Keratinocyte (primary cell): ENCODE measurements at regions not wholly inside any gene's neighbourhood (a gene's known extent, or its start where the extent isn't known, plus 50 kb on each side); places are given as distances from the start of the nearest gene placed in this dataset.

Experiments used
- DNase-seq: peaks from one replicate; pipeline ENCODE4 v3.0.0-alpha.2; 2011; ENCODE audit warnings: low read depth, missing footprints, low spot score
- FAIRE-seq: peaks from 2 replicates; lab custom pipeline; 2011; peaks lifted over from hg19 to GRCh38; lab: Jason Lieb, UNC
- H2AFZ ChIP-seq: 2 replicates; pipeline ENCODE4 v1.6.0; 2012; ENCODE audit warnings: low read length, control low read depth, inconsistent platforms; ENCODE audit not compliant: control insufficient read depth
- H3K27ac ChIP-seq: 2 replicates; pipeline ENCODE4 v1.5.1; 2011; ENCODE audit warnings: low read length; ENCODE audit not compliant: control insufficient read depth, insufficient read depth
- H3K27me3 ChIP-seq: 3 replicates; pipeline ENCODE4 v1.6.0; 2011; ENCODE audit warnings: low read length; ENCODE audit not compliant: control insufficient read depth, insufficient read depth; ENCODE audit errors: extremely low read depth
- H3K36me3 ChIP-seq, 2 experiments: 2 replicates in 1 of 2; 3 replicates in 1 of 2; pipeline ENCODE4 v1.5.1; 2011; ENCODE audit warnings: low read length in 2 of 2, mild to moderate bottlenecking in 1 of 2; ENCODE audit not compliant: control insufficient read depth in 2 of 2, insufficient read depth in 2 of 2; ENCODE audit errors: extremely low read depth in 1 of 2
- H3K4me1 ChIP-seq: 3 replicates; pipeline ENCODE4 v1.5.1; 2011; ENCODE audit warnings: low read length; ENCODE audit not compliant: control insufficient read depth, insufficient read depth; ENCODE audit errors: extremely low read depth
- H3K4me2 ChIP-seq: 3 replicates; pipeline ENCODE4 v1.6.0; 2011; ENCODE audit warnings: low read depth, low read length; ENCODE audit not compliant: control insufficient read depth, insufficient read depth; ENCODE audit errors: extremely low read depth
- H3K4me3 ChIP-seq, 3 experiments: fragments of 200-600 bp in 1 of 3; sonication (generic) in 1 of 3; 2 replicates in 2 of 3; 3 replicates in 1 of 3; pipeline ENCODE4 v1.5.1; 2011 to 2016; ENCODE audit warnings: low read length in 3 of 3, mild to moderate bottlenecking in 3 of 3, control low read depth in 2 of 3, inconsistent platforms in 1 of 3, low read depth in 1 of 3, mixed read lengths in 1 of 3, mixed run types in 1 of 3, moderate library complexity in 1 of 3; ENCODE audit not compliant: control insufficient read depth in 2 of 3, insufficient read depth in 2 of 3; ENCODE audit errors: extremely low read depth in 1 of 3
- H3K79me2 ChIP-seq: 2 replicates; pipeline ENCODE4 v1.6.0; 2012; ENCODE audit warnings: low read length; ENCODE audit not compliant: control insufficient read depth, insufficient read depth
- H3K9ac ChIP-seq: 3 replicates; pipeline ENCODE4 v1.6.0; 2011; ENCODE audit warnings: low read length; ENCODE audit not compliant: control insufficient read depth, insufficient read depth; ENCODE audit errors: extremely low read depth
- H3K9me1 ChIP-seq: 3 replicates; pipeline ENCODE4 v1.6.0; 2011; ENCODE audit warnings: low read length; ENCODE audit not compliant: control insufficient read depth, insufficient read depth; ENCODE audit errors: extremely low read depth
- H3K9me3 ChIP-seq: 2 replicates; pipeline ENCODE4 v1.5.1; 2012; ENCODE audit warnings: low read depth, low read length; ENCODE audit not compliant: control insufficient read depth
- H4K20me1 ChIP-seq: 3 replicates; pipeline ENCODE4 v1.6.0; 2011; ENCODE audit warnings: low read length; ENCODE audit not compliant: control insufficient read depth, insufficient read depth; ENCODE audit errors: extremely low read depth
- CTCF ChIP-seq, 3 experiments: IDR thresholded peaks in 1 of 3; conservative IDR thresholded peaks in 1 of 3; optimal IDR thresholded peaks in 1 of 3; 2 replicates in 2 of 3; 3 replicates in 1 of 3; pipeline versions ENCODE3 to v1.5.1; 2011; ENCODE audit warnings: low read length in 3 of 3, mild to moderate bottlenecking in 3 of 3, moderate library complexity in 2 of 3, control low read depth in 1 of 3, inconsistent platforms in 1 of 3; ENCODE audit not compliant: insufficient read depth in 2 of 3; ENCODE audit errors: extremely low read depth in 1 of 3
- EZH2 ChIP-seq: IDR thresholded peaks from one replicate; pipeline ENCODE4 v1.6.1; 2012; ENCODE audit warnings: inconsistent platforms, mild to moderate bottlenecking, low read length, moderate library complexity
- dilution Hi-C: fragments of 300-500 bp; cut with MboI; formaldehyde crosslinking; loops from one replicate; pipeline ENCODE4 v1.7.0; 2020; ENCODE audit warnings: low sequenced_read_pairs; ENCODE audit not compliant: extremely low pct_ligation_motif_present

GRCh38 chr4:3368841-3369760 is 72.7 kb upstream of the HGFAC start:
- Histone ChIP-seq H3K4me3 (peak overlapping the region in 1 of 3 experiments; percentile 36), H3K9ac (no peak overlapping the region), H4K20me1 (no peaks in the 10 kb centered on the region), H3K27me3 (peaks cover 13% of the 10 kb centered on the region), H2AFZ (no peak overlapping the region), H3K4me1 (peaks cover 16% of the 10 kb centered on the region), H3K79me2 (no peaks in the 10 kb centered on the region), H3K4me2 (peak overlapping the region; percentile 59), H3K9me3 (no peaks in the 10 kb centered on the region), H3K9me1 (no peaks in the 10 kb centered on the region), H3K36me3 (no peaks in the 10 kb centered on the region), H3K27ac (no peak overlapping the region)
- no peak for DNase-seq
- FAIRE-seq = no peak
- dilution Hi-C loops = no loop called here
- TF ChIP-seq EZH2 (no peak), CTCF (optimal IDR thresholded peaks at IDR 0.05 in 1 of 3, IDR thresholded peaks at IDR 0.05 in 1 of 3, conservative IDR thresholded peaks at IDR 0.05 in 1 of 3; ENCODE audit: extremely low read depth in 1 of 3, insufficient read depth in 2 of 3, low read length in 3 of 3) (no peak)

GRCh38 chr4:3369781-3370674 is 71.7 kb upstream of the HGFAC start:
- Histone ChIP-seq H3K27me3 (peaks cover 16% of the 10 kb centered on the region), H2AFZ (no peak overlapping the region), H3K27ac (no peak overlapping the region), H3K79me2 (no peaks in the 10 kb centered on the region), H3K4me3 (peak overlapping the region in 2 of 3 experiments; percentile 5 to 11), H3K9me3 (no peaks in the 10 kb centered on the region), H3K4me1 (peaks cover 16% of the 10 kb centered on the region), H3K9me1 (no peaks in the 10 kb centered on the region), H4K20me1 (no peaks in the 10 kb centered on the region), H3K9ac (no peak overlapping the region), H3K36me3 (no peaks in the 10 kb centered on the region), H3K4me2 (peak overlapping the region; percentile 59)
- TF ChIP-seq EZH2 = no peak
- TF ChIP-seq CTCF (optimal IDR thresholded peaks at IDR 0.05 in 1 of 3, IDR thresholded peaks at IDR 0.05 in 1 of 3, conservative IDR thresholded peaks at IDR 0.05 in 1 of 3; ENCODE audit: extremely low read depth in 1 of 3, insufficient read depth in 2 of 3, low read length in 3 of 3) = no peak
- no peak for DNase-seq
- dilution Hi-C loops = no loop called here
- FAIRE-seq = peak; percentile 51
